A673 (cell line): ENCODE measurements at regions not wholly inside any gene's neighbourhood (a gene's known extent, or its start where the extent isn't known, plus 50 kb on each side); places are given as distances from the start of the nearest gene placed in this dataset.

Experiments used
- BruUV-seq: library from RNA; stranded (reverse); fragments of 400-500 nt; replicated peaks from 2 replicates; lab custom pipeline; 2021; lab: Mats Ljungman, UMichigan
- CTCF ChIA-PET: fragments of 300-600 bp; sonication (Branson Sonifier 250); formaldehyde crosslinking; loops from one replicate; lab custom pipeline; 2022; ENCODE audit warnings: antibody characterized with exemption; lab: Charles Lee
- POLR2A ChIA-PET: fragments of 300-600 bp; sonication (Branson Sonifier 250); formaldehyde crosslinking; loops from one replicate; lab custom pipeline; 2022; ENCODE audit warnings: antibody characterized with exemption; ENCODE audit not compliant: low non-redundant PET; lab: Charles Lee
- DNase-seq: peaks from one replicate; pipeline ENCODE4 v3.0.0-alpha.2; 2015; ENCODE audit warnings: low spot score
- H3K27ac ChIP-seq: fragments of 200-600 bp; sonication (generic); 2 replicates; pipeline ENCODE4 v1.5.1; 2016; ENCODE audit warnings: mixed run types, low read depth, mild to moderate bottlenecking, mixed read lengths, antibody characterized with exemption, low read length; ENCODE audit not compliant: poor library complexity, severe bottlenecking
- H3K27me3 ChIP-seq: fragments of 200-600 bp; sonication (generic); replicated peaks from 2 replicates; pipeline ENCODE4 v1.6.1; 2017; ENCODE audit warnings: mixed run types, low read depth, mild to moderate bottlenecking, mixed read lengths, antibody characterized with exemption, low read length; ENCODE audit not compliant: insufficient read depth, poor library complexity
- H3K36me3 ChIP-seq: fragments of 200-600 bp; sonication (generic); 2 replicates; pipeline ENCODE4 v1.6.1; 2016; ENCODE audit warnings: mixed run types, mild to moderate bottlenecking, mixed read lengths, antibody characterized with exemption, low read length; ENCODE audit not compliant: insufficient read depth, poor library complexity, severe bottlenecking
- H3K4me1 ChIP-seq: fragments of 200-600 bp; sonication (generic); 2 replicates; pipeline ENCODE4 v1.6.1; 2017; ENCODE audit warnings: mixed run types, mild to moderate bottlenecking, mixed read lengths, antibody characterized with exemption, low read length; ENCODE audit not compliant: insufficient read depth, poor library complexity, severe bottlenecking
- H3K4me3 ChIP-seq: fragments of 200-600 bp; sonication (generic); 2 replicates; pipeline ENCODE4 v1.5.1; 2016; ENCODE audit warnings: low read depth, mixed run types, mild to moderate bottlenecking, mixed read lengths, low read length; ENCODE audit not compliant: poor library complexity, severe bottlenecking
- H3K9me3 ChIP-seq: fragments of 200-600 bp; sonication (generic); 2 replicates; pipeline ENCODE4 v1.6.1; 2016; ENCODE audit warnings: mixed run types, low read depth, mild to moderate bottlenecking, mixed read lengths, antibody characterized with exemption, low read length; ENCODE audit not compliant: poor library complexity, severe bottlenecking
- CTCF ChIP-seq: fragments of 300-800, 200-600 bp; sonication (generic); conservative IDR thresholded peaks from 2 replicates; pipeline ENCODE4 v1.5.1; 2017; ENCODE audit warnings: low read depth, mild to moderate bottlenecking, antibody characterized with exemption, low read length, moderate library complexity, mixed read lengths
- EZH2 ChIP-seq: fragments of 200-600 bp; sonication (generic); IDR thresholded peaks from 2 replicates; pipeline ENCODE4 v1.6.1; 2017; ENCODE audit warnings: borderline replicate concordance, low read depth, mild to moderate bottlenecking, mixed read lengths, antibody characterized with exemption, low read length; ENCODE audit not compliant: poor library complexity, severe bottlenecking
- intact Hi-C: fragments of 100-400 bp; cut with micrococcal nuclease; formaldehyde crosslinking; loops from one replicate; pipeline ENCODE4 v1.10.0; 2022; ENCODE audit not compliant: unreplicated experiment

GRCh38 chr10:23694446-23694920, 255.6 kb downstream of the OTUD1 start:
- POLR2A ChIA-PET, result no interaction called here
- no peaks in the 10 kb centered on the region for H3K36me3 ChIP-seq
- no peaks in the 10 kb centered on the region for H3K9me3 ChIP-seq
- H3K4me1 ChIP-seq, result peaks cover 18% of the 10 kb centered on the region
- TF ChIP-seq EZH2 (no peak), CTCF (peak; percentile 3; the same call in 1 of the 2 replicates)
- DNase-seq, result peak; percentile 75
- no TSS peak for BruUV-seq
- peak overlapping the region; percentile 70 for H3K4me3 ChIP-seq
- peak overlapping the region; percentile 28 for H3K27ac ChIP-seq
- peaks cover 29% of the 10 kb centered on the region for H3K27me3 ChIP-seq
- intact Hi-C loops, result loop anchor here (5.0 kb wide), 1 partner anchor 157 kb away; no protein-coding TSS in a partner anchor
- CTCF ChIA-PET, result interaction anchor here (0.6 to 1.3 kb wide), 4 partner anchors 30 to 830 kb away, joined by 3 to 4 read pairs (median 3); no protein-coding TSS in a partner anchor

GRCh38 chr10:23694921-23695824, 256.3 kb downstream of the OTUD1 start:
- peaks cover 19% of the 10 kb centered on the region for H3K4me1 ChIP-seq
- peak; percentile 34; the same call in 1 of the 2 replicates for TF ChIP-seq CTCF
- no peak for TF ChIP-seq EZH2
- DNase-seq, result peak; percentile 65
- H3K27ac ChIP-seq, result peak overlapping the region; percentile 28
- intact Hi-C loops, result loop anchor here (5.0 kb wide), 1 partner anchor 158 kb away; no protein-coding TSS in a partner anchor
- BruUV-seq, result no TSS peak
- POLR2A ChIA-PET, result no interaction called here
- H3K27me3 ChIP-seq, result peaks cover 29% of the 10 kb centered on the region
- no peaks in the 10 kb centered on the region for H3K9me3 ChIP-seq
- H3K4me3 ChIP-seq, result peak overlapping the region; percentile 70
- H3K36me3 ChIP-seq, result no peaks in the 10 kb centered on the region
- CTCF ChIA-PET, result interaction anchor here (0.6 to 1.3 kb wide), 2 partner anchors 59 to 138 kb away, joined by 3 to 4 read pairs; no protein-coding TSS in a partner anchor

- Histone ChIP-seq H3K4me3 (peak overlapping the region; percentile 70), H3K27ac (no peak overlapping the region), H3K27me3 (peaks cover 29% of the 10 kb centered on the region), H3K4me1 (peaks cover 22% of the 10 kb centered on the region), H3K36me3 (no peaks in the 10 kb centered on the region), H3K9me3 (no peaks in the 10 kb centered on the region)
- no peak for TF ChIP-seq CTCF
- no peak for TF ChIP-seq EZH2
- ChIA-PET POLR2A (no interaction called here), CTCF (no interaction called here)
- intact Hi-C loops, result no loop called here
- DNase-seq, result no peak
- BruUV-seq, result no TSS peak
Measured at GRCh38 chr10:23695825-23696420, 257.0 kb downstream of the OTUD1 start.
